Stimulated activated CD4-positive, alpha-beta T cell treated with anti-CD3 and anti-CD28 coated beads, Interleukin-4, amount 100 ng/mL, for 1 hour (primary cell): ENCODE measurements at regions not wholly inside any gene's neighbourhood (a gene's known extent, or its start where the extent isn't known, plus 50 kb on each side); places are given as distances from the start of the nearest gene placed in this dataset.

ENCODE experiments used
- DNase-seq: peaks from one replicate; pipeline ENCODE4 v3.0.0-alpha.2; 2020

DNA sequence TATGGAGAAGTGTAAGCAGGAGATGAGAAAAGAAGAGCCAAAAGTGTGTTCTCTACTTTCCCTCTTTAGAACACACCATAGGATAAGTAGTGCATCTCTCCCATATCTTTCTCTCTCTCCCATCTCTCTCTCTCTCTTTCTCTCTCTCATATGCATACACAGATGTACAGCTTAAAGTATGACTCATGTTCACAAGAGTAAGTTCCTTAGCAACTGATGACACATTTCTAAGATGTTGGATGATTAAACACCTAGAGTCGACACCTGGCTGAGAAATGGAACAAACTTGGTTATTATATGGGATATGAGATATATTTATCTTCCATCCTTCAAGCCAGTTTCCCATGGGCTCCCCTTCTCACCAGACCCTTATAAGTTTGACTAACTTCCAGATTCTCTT lies 113.5 kb downstream of the TMEM132E start:
- DNase-seq = no peak
